ENCODE measurements at regions not wholly inside any gene's neighbourhood (a gene's known extent, or its start where the extent isn't known, plus 50 kb on each side); places are given as distances from the start of the nearest gene placed in this dataset.

GRCh38 chr18:75128911-75129716, 79.8 kb downstream of the PTGR3 start:
- H3K27ac Mint-ChIP-seq, result no peak overlapping the region
- peaks cover 0 to 2% (median 0%) of the 10 kb centered on the region in 9 donors for H3K9me3 Mint-ChIP-seq
- H3K4me3 Mint-ChIP-seq, result no peak overlapping the region
- ATAC-seq (no peak), DNase-seq (no peak)
- peaks cover 0 to 3% (median 2%) of the 10 kb centered on the region in 4 donors for H3K4me1 Mint-ChIP-seq
- POLR2A ChIA-PET, result no interaction called here
- H3K27me3 Mint-ChIP-seq, result peaks cover 0 to 12% (median 2%) of the 10 kb centered on the region in 5 donors
- H3K36me3 Mint-ChIP-seq, result no peaks in the 10 kb centered on the region

DNA sequence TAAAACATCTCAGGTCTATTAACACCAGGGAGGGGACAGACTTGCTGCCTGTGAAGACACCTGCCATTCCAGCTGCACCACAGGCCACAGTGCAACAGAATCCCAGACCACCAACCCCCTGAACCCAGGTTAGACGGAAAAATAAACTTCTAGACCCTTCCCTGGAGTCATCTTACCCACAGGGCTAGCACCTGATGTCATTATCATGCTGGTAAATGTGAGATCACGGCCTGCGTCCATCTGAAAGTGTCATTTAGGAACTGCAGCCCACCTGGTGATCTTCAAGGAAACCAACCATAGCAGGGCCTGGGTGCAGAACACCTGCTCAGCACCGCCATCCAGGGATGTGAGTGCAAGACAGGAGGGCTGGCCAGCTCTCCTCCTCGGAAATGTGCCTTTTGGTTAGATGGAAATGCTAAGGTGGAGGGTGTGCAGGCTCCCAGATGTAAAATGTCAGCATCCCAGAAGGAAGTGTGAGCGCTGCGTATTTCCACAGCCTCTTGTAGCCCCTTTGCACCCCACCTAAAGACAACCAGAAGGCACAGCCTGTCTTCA, 80.8 kb downstream of the PTGR3 start:
- Mint-ChIP-seq H3K27me3 (peaks cover 0 to 10% (median 1%) of the 10 kb centered on the region in 5 donors), H3K36me3 (no peaks in the 10 kb centered on the region), H3K4me1 (peaks cover 0 to 3% (median 2%) of the 10 kb centered on the region in 4 donors), H3K4me3 (no peak overlapping the region), H3K9me3 (peaks cover 0 to 2% (median 0%) of the 10 kb centered on the region in 9 donors), H3K27ac (no peak overlapping the region)
- DNase-seq, result peak in 1 of 10 donors; percentile 5
- POLR2A ChIA-PET, result no interaction called here
- ATAC-seq, result no peak

DNA sequence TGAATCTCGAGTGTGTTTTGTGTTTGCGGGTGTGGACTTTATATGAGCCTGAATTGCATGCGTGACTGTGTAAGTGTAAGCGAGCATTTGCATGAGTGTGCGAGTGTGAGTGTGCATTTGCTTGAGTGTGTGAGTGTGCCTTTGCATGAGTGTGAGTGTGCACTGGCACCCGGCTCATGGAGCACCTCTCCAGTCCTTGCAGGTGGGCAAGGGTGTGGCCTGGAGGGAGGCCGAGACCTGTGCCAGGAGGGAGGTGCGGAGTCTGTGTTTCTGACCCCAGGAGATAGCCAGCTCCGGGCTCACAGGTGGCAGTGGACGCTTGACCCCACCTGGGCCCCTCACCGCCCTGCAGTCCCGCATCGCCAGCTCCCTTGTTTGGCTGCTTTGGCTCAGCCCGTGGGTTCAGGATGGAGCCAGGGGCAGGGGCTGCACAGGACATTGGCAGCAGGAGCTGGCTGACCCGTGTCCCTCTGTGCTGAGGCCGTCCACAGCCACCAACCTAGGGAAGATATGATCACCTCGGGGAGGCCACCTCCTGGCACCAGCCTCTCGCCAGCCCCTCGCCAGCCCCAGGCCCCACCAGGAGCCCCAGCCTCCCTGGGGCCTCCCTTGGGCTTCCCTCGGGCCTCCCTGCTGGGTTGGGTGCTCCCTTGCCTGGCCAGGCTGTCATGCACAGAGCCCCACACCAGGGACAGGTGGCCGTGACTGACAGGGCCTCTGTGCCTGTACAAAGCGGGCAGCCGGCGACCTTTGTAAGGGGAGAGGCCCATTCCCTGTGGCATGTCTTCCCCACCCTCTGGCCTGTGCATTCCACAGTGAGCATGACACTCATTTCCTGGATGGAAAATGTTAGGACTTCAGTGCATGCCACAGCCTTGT, 81.6 kb downstream of the PTGR3 start:
- no peak overlapping the region for H3K27ac Mint-ChIP-seq
- H3K4me3 Mint-ChIP-seq, result no peak overlapping the region
- H3K27me3 Mint-ChIP-seq, result peaks cover 0 to 10% (median 1%) of the 10 kb centered on the region in 5 donors
- no peak for DNase-seq
- H3K4me1 Mint-ChIP-seq, result peaks cover 0 to 3% (median 2%) of the 10 kb centered on the region in 4 donors
- ATAC-seq, result no peak
- POLR2A ChIA-PET, result no interaction called here
- H3K36me3 Mint-ChIP-seq, result no peaks in the 10 kb centered on the region
- H3K9me3 Mint-ChIP-seq, result peaks cover 0 to 2% (median 0%) of the 10 kb centered on the region in 9 donors

DNA sequence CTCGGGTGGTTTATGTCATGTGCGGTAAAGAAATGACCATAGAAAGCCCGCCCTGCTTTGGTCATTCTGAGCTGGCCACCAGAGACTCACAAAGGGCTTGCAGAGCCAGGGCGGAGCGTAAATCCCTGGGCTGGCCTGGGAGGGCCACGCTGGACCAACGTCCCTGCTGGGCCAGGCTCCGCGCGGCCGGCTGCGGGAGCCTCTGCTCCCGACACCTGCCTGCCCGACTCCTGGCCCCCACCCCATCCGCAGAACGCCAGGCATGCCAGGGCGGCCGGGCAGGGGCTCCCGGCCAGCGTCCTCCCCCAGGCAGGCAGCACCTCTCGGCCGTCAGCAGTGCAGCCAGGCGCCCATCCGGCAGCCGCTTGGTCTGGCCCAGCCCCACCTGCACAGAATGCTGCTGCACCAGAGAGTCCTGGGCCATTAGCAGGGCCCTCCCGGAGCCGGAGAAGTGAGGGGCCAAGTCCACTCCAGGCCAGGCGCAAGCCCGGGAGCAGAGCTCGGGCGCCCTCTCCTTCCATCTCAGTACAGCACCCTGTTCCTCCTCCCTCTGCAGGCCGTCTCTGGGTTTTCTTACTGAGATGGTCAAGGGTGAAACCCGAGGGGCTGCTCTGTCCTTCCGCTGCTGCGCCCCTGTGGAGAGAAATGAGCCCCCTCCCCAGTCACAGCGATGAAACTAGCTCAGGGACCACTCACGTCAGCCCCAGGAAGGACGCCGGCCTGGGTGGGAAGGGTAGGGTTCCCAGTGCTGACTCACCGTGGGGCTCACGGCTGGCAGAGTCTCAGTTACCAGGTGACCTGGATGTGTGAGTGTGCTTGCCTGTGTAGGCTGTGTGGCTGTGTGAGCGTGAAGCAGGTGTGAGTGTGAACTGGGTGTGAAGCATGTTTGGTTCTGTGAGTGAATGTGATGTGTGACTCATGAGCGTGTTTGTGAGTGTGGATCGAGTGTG, 83.3 kb downstream of the PTGR3 start:
- H3K36me3 Mint-ChIP-seq, result no peaks in the 10 kb centered on the region
- POLR2A ChIA-PET, result no interaction called here
- no peak overlapping the region for H3K4me3 Mint-ChIP-seq
- H3K4me1 Mint-ChIP-seq, result peaks cover 0 to 3% (median 3%) of the 10 kb centered on the region in 4 donors
- DNase-seq (no peak), ATAC-seq (no peak)
- H3K9me3 Mint-ChIP-seq, result peaks cover 0 to 2% (median 0%) of the 10 kb centered on the region in 9 donors
- peaks cover 0 to 10% (median 1%) of the 10 kb centered on the region in 5 donors for H3K27me3 Mint-ChIP-seq
- peak overlapping the region in 1 of 10 donors; percentile 52 for H3K27ac Mint-ChIP-seq

DNA sequence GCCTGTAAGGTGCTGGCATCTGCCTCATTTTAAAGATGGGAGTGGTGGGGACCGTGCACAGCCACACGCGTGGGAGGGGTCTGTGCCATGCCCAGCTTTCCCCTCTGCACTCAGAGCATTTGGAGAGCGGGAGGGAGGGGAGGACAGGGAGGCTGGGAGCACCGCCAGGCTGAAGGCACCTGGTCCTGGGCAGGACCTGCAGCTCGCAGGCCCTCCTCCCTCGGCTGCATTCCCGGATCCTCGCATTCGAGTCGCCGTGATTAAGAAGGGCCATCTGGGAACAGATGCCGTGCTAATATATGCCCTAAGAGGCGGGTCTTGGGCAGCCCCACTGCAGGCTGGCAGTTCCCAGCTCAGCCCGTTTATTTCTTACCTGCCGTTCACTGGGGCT, 84.0 kb downstream of the PTGR3 start:
- DNase-seq, result no peak
- POLR2A ChIA-PET, result no interaction called here
- H3K27ac Mint-ChIP-seq, result peak overlapping the region in 1 of 10 donors; percentile 12
- H3K27me3 Mint-ChIP-seq, result peaks cover 0 to 10% (median 1%) of the 10 kb centered on the region in 5 donors
- no peak for ATAC-seq
- no peaks in the 10 kb centered on the region for H3K36me3 Mint-ChIP-seq
- no peak overlapping the region for H3K4me3 Mint-ChIP-seq
- peaks cover 0 to 2% (median 0%) of the 10 kb centered on the region in 9 donors for H3K9me3 Mint-ChIP-seq
- H3K4me1 Mint-ChIP-seq, result peaks cover 0 to 6% (median 3%) of the 10 kb centered on the region in 4 donors

- H3K36me3 Mint-ChIP-seq, result no peaks in the 10 kb centered on the region
- POLR2A ChIA-PET, result no interaction called here
- peaks cover 0 to 2% (median 0%) of the 10 kb centered on the region in 9 donors for H3K9me3 Mint-ChIP-seq
- no peak overlapping the region for H3K4me3 Mint-ChIP-seq
- DNase-seq (no peak), ATAC-seq (no peak)
- H3K27me3 Mint-ChIP-seq, result peaks cover 0 to 10% (median 1%) of the 10 kb centered on the region in 5 donors
- peak overlapping the region in 1 of 10 donors; percentile 12 for H3K27ac Mint-ChIP-seq
- peaks cover 0 to 6% (median 3%) of the 10 kb centered on the region in 4 donors for H3K4me1 Mint-ChIP-seq
Measured at GRCh38 chr18:75124551-75124950, 84.4 kb downstream of the PTGR3 start.

GRCh38 chr18:75123113-75123512, 85.8 kb downstream of the PTGR3 start:
- ATAC-seq, result no peak
- no peaks in the 10 kb centered on the region for H3K36me3 Mint-ChIP-seq

GRCh38 chr18:75122334-75122958, 86.5 kb downstream of the PTGR3 start:
- H3K27me3 Mint-ChIP-seq, result peaks cover 0 to 10% (median 1%) of the 10 kb centered on the region in 5 donors
- ATAC-seq (no peak), DNase-seq (no peak)
- H3K4me3 Mint-ChIP-seq, result no peak overlapping the region
- POLR2A ChIA-PET, result no interaction called here
- H3K9me3 Mint-ChIP-seq, result peaks cover 0 to 2% (median 0%) of the 10 kb centered on the region in 9 donors
- peak overlapping the region in 1 of 10 donors; percentile 46 for H3K27ac Mint-ChIP-seq
- no peaks in the 10 kb centered on the region for H3K36me3 Mint-ChIP-seq
- peaks cover 0 to 6% (median 3%) of the 10 kb centered on the region in 4 donors for H3K4me1 Mint-ChIP-seq

More at GRCh38 chr18:75123113-75123512, 85.8 kb downstream of the PTGR3 start:
- no peak for DNase-seq
- Mint-ChIP-seq H3K27me3 (peaks cover 0 to 10% (median 1%) of the 10 kb centered on the region in 5 donors), H3K9me3 (peaks cover 0 to 2% (median 0%) of the 10 kb centered on the region in 9 donors), H3K4me1 (peaks cover 0 to 6% (median 3%) of the 10 kb centered on the region in 4 donors), H3K27ac (no peak overlapping the region), H3K4me3 (no peak overlapping the region)
- POLR2A ChIA-PET, result no interaction called here

GRCh38 chr18:75121266-75121665, 87.7 kb downstream of the PTGR3 start:
- Mint-ChIP-seq H3K9me3 (peaks cover 0 to 2% (median 0%) of the 10 kb centered on the region in 9 donors), H3K27me3 (peaks cover 0 to 8% (median 1%) of the 10 kb centered on the region in 5 donors), H3K4me3 (no peak overlapping the region), H3K4me1 (peaks cover 0 to 5% (median 3%) of the 10 kb centered on the region in 4 donors), H3K27ac (no peak overlapping the region), H3K36me3 (no peaks in the 10 kb centered on the region)
- ATAC-seq (no peak), DNase-seq (no peak)
- POLR2A ChIA-PET, result interaction anchor here (0.5 kb wide), 1 partner anchor 125 kb away, joined by 6 read pairs; no protein-coding TSS in a partner anchor

DNA sequence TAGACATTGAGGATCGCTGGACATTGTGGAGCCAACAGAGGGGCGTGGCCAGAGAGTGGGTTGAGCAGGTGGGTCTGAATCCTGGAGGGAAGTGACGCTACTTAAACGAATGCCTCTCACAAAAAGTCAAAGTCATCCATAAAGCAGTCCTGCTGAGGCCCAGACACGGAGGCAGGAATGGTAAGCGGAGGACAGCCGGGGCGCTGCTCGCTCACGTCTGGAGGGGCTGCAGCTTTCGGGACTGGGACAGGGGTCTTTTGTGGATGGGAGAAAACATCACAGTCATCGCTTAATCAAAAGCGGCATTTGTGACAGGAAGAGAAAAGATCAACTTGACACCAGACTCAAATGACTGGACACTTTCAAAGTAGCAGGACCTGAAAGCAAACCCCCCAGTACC, 88.4 kb downstream of the PTGR3 start:
- no peak overlapping the region for H3K4me3 Mint-ChIP-seq
- H3K27ac Mint-ChIP-seq, result no peak overlapping the region
- POLR2A ChIA-PET, result no interaction called here
- H3K36me3 Mint-ChIP-seq, result no peaks in the 10 kb centered on the region
- ATAC-seq, result no peak
- H3K9me3 Mint-ChIP-seq, result no peaks in the 10 kb centered on the region
- DNase-seq, result no peak
- peaks cover 0 to 3% (median 1%) of the 10 kb centered on the region in 4 donors for H3K4me1 Mint-ChIP-seq
- H3K27me3 Mint-ChIP-seq, result peaks cover 0 to 4% (median 1%) of the 10 kb centered on the region in 5 donors

GRCh38 chr18:75116809-75117208, 92.1 kb downstream of the PTGR3 start:
- ATAC-seq (no peak), DNase-seq (no peak)
- H3K27ac Mint-ChIP-seq, result no peak overlapping the region
- H3K36me3 Mint-ChIP-seq, result no peaks in the 10 kb centered on the region
- POLR2A ChIA-PET, result no interaction called here
- H3K27me3 Mint-ChIP-seq, result no peaks in the 10 kb centered on the region
- H3K4me1 Mint-ChIP-seq, result peaks cover 0 to 8% (median 3%) of the 10 kb centered on the region in 4 donors
- no peak overlapping the region for H3K4me3 Mint-ChIP-seq
- H3K9me3 Mint-ChIP-seq, result no peaks in the 10 kb centered on the region

Measured in naive thymus-derived CD8-positive, alpha-beta T cell (primary cell).